A673 (cell line): ENCODE measurements at regions not wholly inside any gene's neighbourhood (a gene's known extent, or its start where the extent isn't known, plus 50 kb on each side); places are given as distances from the start of the nearest gene placed in this dataset.

Experiments used
- CTCF ChIP-seq: fragments of 300-800, 200-600 bp; sonication (generic); conservative IDR thresholded peaks from 2 replicates; pipeline ENCODE4 v1.5.1; 2017; ENCODE audit warnings: low read depth, mild to moderate bottlenecking, antibody characterized with exemption, low read length, moderate library complexity, mixed read lengths
- EZH2 ChIP-seq: fragments of 200-600 bp; sonication (generic); IDR thresholded peaks from 2 replicates; pipeline ENCODE4 v1.6.1; 2017; ENCODE audit warnings: borderline replicate concordance, low read depth, mild to moderate bottlenecking, mixed read lengths, antibody characterized with exemption, low read length; ENCODE audit not compliant: poor library complexity, severe bottlenecking

GRCh38 chr5:2586016-2586715 lies 165.3 kb downstream of the IRX2 start:
- TF ChIP-seq CTCF (no peak), EZH2 (no peak)
